MCF 10A (cell line): ENCODE measurements at regions not wholly inside any gene's neighbourhood (a gene's known extent, or its start where the extent isn't known, plus 50 kb on each side); places are given as distances from the start of the nearest gene placed in this dataset.

Source experiments
- BruUV-seq: library from RNA; stranded (reverse); fragments of 400-500 nt; replicated peaks from 2 replicates; lab custom pipeline; 2021; lab: Mats Ljungman, UMichigan
- CTCF ChIA-PET: fragments of 300-600 bp; sonication (Branson Sonifier 250); formaldehyde crosslinking; extraction: SDS; loops from one replicate; lab custom pipeline; 2021; ENCODE audit warnings: antibody characterized with exemption, inconsistent platforms; lab: Yijun Ruan, JAX
- POLR2A ChIA-PET: fragments of 300-600, 350-650 bp; sonication (Branson Sonifier 250); formaldehyde crosslinking; extraction: SDS; loops from one replicate; lab custom pipeline; 2020; ENCODE audit warnings: antibody characterized with exemption, inconsistent platforms; lab: Yijun Ruan, JAX
- DNase-seq: peaks from one replicate; pipeline ENCODE4 v3.0.0-alpha.2; 2018; ENCODE audit not compliant: unreplicated experiment
- H3K27ac Mint-ChIP-seq: one replicate; pipeline ENCODE4 v1.8.0; 2022; ENCODE audit warnings: mild to moderate bottlenecking, low read depth, mixed read lengths; ENCODE audit not compliant: unreplicated experiment
- H3K27me3 Mint-ChIP-seq: one replicate; pipeline ENCODE4 v1.8.0; 2022; ENCODE audit warnings: mixed read lengths; ENCODE audit not compliant: insufficient read depth, unreplicated experiment
- H3K36me3 Mint-ChIP-seq: one replicate; pipeline ENCODE4 v1.8.0; 2022; ENCODE audit warnings: mild to moderate bottlenecking, moderate library complexity, mixed read lengths; ENCODE audit not compliant: insufficient read depth, unreplicated experiment
- H3K4me1 Mint-ChIP-seq: one replicate; pipeline ENCODE4 v1.8.0; 2022; ENCODE audit warnings: mixed read lengths; ENCODE audit not compliant: insufficient read depth, unreplicated experiment
- H3K4me3 Mint-ChIP-seq: one replicate; pipeline ENCODE4 v1.8.0; 2022; ENCODE audit warnings: mild to moderate bottlenecking, moderate library complexity, mixed read lengths; ENCODE audit not compliant: unreplicated experiment
- H3K9me3 Mint-ChIP-seq: one replicate; pipeline ENCODE4 v1.8.0; 2022; ENCODE audit warnings: mixed read lengths; ENCODE audit not compliant: unreplicated experiment
- CTCF ChIP-seq: fragments of 200-600 bp; IDR thresholded peaks from one replicate; pipeline ENCODE4 v1.8.0; 2022; ENCODE audit warnings: antibody characterized with exemption, mild to moderate bottlenecking; ENCODE audit not compliant: unreplicated experiment
- intact Hi-C: fragments of 100-400 bp; cut with micrococcal nuclease; formaldehyde crosslinking; loops from 2 replicates; pipeline ENCODE4 v1.14.1; 2022

GRCh38 chr6:145428706-145429105 is 306.6 kb downstream of the EPM2A start:
- H3K27me3 Mint-ChIP-seq: no peaks in the 10 kb centered on the region
- POLR2A ChIA-PET: interaction anchor here (1.3 kb wide), 1 partner anchor 22 kb away, joined by 3 read pairs; no protein-coding TSS in a partner anchor
- CTCF ChIA-PET: interaction anchor here (1.1 kb wide), 1 partner anchor 205 kb away, joined by 3 read pairs; no protein-coding TSS in a partner anchor
- no peak overlapping the region for H3K27ac Mint-ChIP-seq
- no peaks in the 10 kb centered on the region for H3K36me3 Mint-ChIP-seq
- H3K4me1 Mint-ChIP-seq: no peaks in the 10 kb centered on the region
- no peak for DNase-seq
- H3K4me3 Mint-ChIP-seq: no peak overlapping the region
- intact Hi-C loops: no loop called here
- no TSS peak for BruUV-seq
- TF ChIP-seq CTCF: no peak
- H3K9me3 Mint-ChIP-seq: no peaks in the 10 kb centered on the region

- H3K9me3 Mint-ChIP-seq: peaks cover 37% of the 10 kb centered on the region
- intact Hi-C loops: no loop called here
- H3K4me3 Mint-ChIP-seq: no peak overlapping the region
- no peaks in the 10 kb centered on the region for H3K4me1 Mint-ChIP-seq
- no TSS peak for BruUV-seq
- no peak overlapping the region for H3K27ac Mint-ChIP-seq
- CTCF ChIA-PET: no interaction called here
- TF ChIP-seq CTCF: no peak
- H3K36me3 Mint-ChIP-seq: no peaks in the 10 kb centered on the region
- DNase-seq: no peak
- POLR2A ChIA-PET: no interaction called here
- no peaks in the 10 kb centered on the region for H3K27me3 Mint-ChIP-seq
Measured at GRCh38 chr6:145442110-145442509, 293.2 kb downstream of the EPM2A start.

DNA sequence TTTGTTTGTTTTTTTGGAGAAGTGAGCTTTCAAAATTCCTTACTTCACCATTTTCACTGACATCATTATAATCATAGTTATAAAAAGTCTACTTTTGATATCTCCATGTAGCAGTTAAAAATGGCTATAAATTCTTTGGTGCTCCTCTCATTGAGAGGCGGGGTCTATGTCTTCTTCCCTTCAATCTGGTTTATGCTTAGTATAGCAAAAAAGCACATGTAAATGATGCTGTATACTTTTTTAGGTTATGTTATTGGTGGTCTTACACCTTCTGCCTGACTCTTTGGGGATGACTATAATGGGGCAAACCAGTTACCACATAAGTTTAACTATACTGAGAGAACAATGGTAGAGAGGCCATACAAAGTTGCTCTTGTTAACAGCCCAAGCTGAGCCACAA is 289.6 kb downstream of the EPM2A start:
- TF ChIP-seq CTCF: no peak
- ChIA-PET CTCF (no interaction called here), POLR2A (no interaction called here)
- H3K27me3 Mint-ChIP-seq: no peaks in the 10 kb centered on the region
- no peak for DNase-seq
- H3K36me3 Mint-ChIP-seq: no peaks in the 10 kb centered on the region
- H3K9me3 Mint-ChIP-seq: peaks cover 35% of the 10 kb centered on the region
- no peak overlapping the region for H3K4me3 Mint-ChIP-seq
- H3K4me1 Mint-ChIP-seq: no peaks in the 10 kb centered on the region
- BruUV-seq: no TSS peak
- H3K27ac Mint-ChIP-seq: no peak overlapping the region
- intact Hi-C loops: no loop called here

DNA sequence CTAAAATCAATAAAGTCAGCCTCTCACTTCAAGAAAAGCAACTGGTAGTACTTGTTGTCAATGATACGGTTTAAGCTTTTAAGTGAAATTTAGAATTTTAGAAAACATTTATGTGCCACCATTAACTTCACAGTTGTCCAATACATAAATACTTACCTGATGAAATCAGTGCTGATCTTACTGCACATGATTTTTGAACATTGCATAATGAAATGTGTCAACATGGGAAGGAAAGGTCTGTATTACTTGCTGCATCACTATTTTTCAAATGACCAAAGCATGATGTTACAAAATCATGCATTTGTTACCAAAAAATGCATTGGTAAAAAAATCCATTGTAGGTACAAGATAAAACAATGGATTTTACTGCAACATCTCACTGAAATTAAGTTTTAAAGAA is 284.3 kb downstream of the EPM2A start:
- POLR2A ChIA-PET: no interaction called here
- H3K27ac Mint-ChIP-seq: no peak overlapping the region
- H3K9me3 Mint-ChIP-seq: peaks cover 16% of the 10 kb centered on the region
- intact Hi-C loops: no loop called here
- TF ChIP-seq CTCF: no peak
- H3K4me3 Mint-ChIP-seq: no peak overlapping the region
- no peak for DNase-seq
- no TSS peak for BruUV-seq
- no peaks in the 10 kb centered on the region for H3K27me3 Mint-ChIP-seq
- no peaks in the 10 kb centered on the region for H3K36me3 Mint-ChIP-seq
- CTCF ChIA-PET: interaction anchor here (0.6 to 1.9 kb wide), 2 partner anchors 182 to 183 kb away, joined by 5 read pairs; no protein-coding TSS in a partner anchor
- no peaks in the 10 kb centered on the region for H3K4me1 Mint-ChIP-seq
